T47D (cell line): ENCODE measurements at regions not wholly inside any gene's neighbourhood (a gene's known extent, or its start where the extent isn't known, plus 50 kb on each side); places are given as distances from the start of the nearest gene placed in this dataset.

ENCODE experiments used
- DNase-seq, 2 experiments: peaks; one replicate each; pipeline versions ENCODE4 v3.0.0 to v3.0.0-alpha.2; 2011 to 2012; ENCODE audit warnings: low read depth in 1 of 2, low spot score in 1 of 2
- JUND ChIP-seq: IDR thresholded peaks from 2 replicates; pipeline ENCODE4 v1.6.1; 2012; ENCODE audit warnings: low read depth
- in situ Hi-C: cut with HindIII; loops from 2 replicates; pipeline ENCODE4 v1.10.0; 2016; ENCODE audit warnings: low sequenced_read_pairs, low pct_unique_long_range_greater_than_20kb

DNA sequence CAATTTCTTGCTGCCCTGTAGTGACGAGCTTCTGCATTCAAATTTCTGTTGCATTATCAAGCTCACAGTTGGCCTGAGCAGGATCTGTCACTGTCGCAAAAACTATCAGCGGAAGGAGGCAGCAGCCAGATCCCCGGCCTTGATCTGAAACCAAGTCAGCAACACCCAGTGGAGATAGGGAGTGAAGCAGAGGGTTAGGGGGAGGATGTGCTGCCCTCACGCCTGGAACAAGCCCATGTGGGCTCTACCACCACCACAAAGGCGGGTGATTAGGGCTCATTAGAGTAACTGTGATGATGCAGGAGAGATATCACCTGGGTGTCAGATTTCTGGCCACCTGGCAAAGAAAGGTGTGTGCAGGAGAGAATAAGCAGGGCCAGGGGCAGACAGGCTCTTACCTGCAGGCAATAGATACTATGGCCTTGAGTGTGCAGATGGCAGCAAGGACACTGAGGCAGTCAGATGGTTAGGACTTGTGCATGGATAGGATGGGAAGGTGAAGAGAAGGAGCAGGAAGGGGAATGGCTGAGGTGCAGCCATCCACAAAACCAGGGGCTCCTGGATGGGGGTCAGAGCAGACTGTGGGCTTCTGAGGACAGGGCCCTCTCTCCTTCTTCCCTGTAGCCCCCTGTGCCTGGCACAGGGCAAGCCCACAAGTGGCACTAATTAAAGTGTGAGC is 417.3 kb downstream of the RPS24 start:
- no peak for TF ChIP-seq JUND
- in situ Hi-C loops = no loop called here
- DNase-seq = no peak

DNA sequence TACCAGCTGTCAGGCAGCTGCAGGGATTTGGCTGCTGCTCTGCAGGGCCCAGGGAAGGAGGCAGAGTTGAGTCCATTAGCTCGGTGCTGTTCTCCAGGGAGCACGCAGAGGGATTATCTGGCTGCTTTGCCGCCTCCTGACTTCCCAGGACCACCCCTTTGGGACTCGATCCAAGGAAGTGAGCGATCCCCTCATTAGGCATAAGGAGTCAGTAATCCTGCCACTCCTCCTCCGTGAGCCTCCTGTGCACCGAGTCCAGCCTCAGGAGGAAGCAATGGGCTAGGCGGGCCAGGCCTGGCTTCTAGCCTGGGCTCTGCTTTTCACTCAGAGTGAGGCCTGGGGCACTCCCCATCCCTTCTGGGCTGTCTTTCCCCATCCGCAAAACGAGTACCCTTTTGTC is 417.9 kb downstream of the RPS24 start:
- DNase-seq = no peak
- in situ Hi-C loops = no loop called here
- no peak for TF ChIP-seq JUND

DNA sequence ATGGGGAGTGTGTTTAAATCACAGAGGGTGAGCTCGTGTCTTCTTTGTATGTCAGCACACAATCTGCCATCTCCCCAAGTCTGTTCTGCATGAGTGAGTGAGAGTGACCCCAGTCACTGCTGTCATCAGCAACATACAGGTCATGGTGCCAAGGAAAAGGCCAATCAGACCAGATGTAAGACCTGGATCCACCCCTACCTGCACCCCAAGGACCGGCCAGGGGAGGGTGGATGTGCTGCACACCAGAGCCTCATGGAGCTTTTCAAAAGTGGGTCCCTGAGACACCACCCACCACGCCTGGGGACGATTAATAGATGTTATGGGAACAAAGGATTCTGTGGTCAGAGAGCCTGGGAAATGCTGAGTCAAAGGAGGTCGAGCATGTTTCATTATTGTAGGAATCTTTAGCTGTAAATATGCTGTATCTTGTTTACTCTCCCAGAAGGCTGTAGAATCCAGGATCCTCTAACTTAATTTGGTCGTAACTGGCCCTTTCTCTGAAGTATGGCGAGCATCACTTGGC is 420.5 kb downstream of the RPS24 start:
- TF ChIP-seq JUND = no peak
- in situ Hi-C loops = no loop called here
- no peak for DNase-seq

DNA sequence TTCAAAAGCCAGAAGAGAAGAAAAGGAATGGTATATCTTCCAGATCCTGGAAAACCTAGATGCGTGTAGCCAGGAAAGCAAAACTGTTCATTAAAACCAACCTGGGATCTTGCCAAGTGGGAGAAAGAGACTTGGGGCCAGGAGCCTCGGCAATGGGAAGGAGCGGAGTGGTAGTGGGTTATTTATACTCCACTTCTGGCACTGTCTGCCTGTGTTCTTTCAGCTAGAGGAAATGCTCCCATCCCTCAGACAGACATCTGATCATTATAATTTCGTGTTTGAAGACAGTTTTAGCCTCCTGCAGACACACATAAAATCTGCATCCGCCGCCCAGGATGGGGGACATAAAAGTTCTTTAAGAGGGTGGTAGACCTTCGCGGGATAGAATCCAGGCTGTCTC is 421.6 kb downstream of the RPS24 start:
- TF ChIP-seq JUND = no peak
- no peak for DNase-seq
- in situ Hi-C loops = no loop called here

DNA sequence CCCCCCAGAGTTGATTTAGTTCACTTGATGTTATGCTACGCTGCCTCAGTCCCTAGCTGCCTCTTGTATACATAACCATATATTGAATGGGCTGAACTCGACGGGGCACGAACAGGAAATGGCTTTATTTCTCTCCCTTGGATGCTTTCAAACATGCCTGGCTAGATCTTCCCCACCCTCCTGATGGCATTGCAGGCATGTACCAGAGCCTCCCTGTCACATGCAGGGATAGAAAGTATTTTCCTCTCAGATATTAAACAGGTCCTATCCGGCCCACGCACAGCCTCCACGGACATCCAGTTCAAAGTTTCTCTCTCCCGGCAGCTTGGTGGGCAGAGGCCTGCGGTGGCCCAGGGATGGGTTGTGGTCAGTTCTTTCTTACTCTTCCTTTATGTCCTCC is 422.1 kb downstream of the RPS24 start:
- in situ Hi-C loops = no loop called here
- no peak for DNase-seq
- TF ChIP-seq JUND = no peak

DNA sequence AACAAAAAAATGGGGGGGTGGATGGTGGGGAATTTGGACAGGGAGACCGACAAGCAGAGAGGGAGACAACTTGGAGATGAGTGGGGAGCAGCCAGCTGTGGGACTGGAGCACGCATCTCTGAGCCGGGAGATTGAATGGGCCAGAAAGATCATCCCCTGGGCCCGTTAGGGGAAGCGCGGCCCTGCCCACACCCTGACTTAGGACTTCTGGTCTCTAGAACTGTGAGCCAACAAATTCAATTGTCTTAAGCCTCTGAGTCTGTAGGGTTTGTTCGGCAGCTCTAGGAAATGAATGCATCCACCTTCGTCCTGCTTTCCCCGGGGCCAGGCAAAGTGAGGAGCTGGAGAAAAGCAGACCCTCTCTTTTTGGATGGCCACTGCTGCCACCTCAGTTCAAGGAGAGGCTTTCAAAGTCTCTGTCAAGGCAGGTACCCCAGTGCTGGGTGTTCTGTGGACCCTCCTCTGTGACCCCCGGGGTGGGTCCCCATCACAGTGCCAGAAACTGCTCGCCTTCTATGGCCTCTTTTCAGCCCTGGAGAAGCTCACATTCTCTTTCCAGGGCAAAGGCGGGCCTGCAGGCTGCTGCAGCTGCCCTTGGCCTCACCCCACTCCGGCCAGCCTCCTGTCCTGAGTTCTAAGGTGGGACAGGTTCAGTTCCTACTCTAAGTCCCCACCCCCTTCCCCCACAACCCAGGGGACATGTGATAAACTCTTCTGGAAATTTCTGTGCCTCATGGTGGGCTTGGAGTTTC is 423.2 kb downstream of the RPS24 start:
- TF ChIP-seq JUND = no peak
- in situ Hi-C loops = no loop called here
- no peak for DNase-seq

DNA sequence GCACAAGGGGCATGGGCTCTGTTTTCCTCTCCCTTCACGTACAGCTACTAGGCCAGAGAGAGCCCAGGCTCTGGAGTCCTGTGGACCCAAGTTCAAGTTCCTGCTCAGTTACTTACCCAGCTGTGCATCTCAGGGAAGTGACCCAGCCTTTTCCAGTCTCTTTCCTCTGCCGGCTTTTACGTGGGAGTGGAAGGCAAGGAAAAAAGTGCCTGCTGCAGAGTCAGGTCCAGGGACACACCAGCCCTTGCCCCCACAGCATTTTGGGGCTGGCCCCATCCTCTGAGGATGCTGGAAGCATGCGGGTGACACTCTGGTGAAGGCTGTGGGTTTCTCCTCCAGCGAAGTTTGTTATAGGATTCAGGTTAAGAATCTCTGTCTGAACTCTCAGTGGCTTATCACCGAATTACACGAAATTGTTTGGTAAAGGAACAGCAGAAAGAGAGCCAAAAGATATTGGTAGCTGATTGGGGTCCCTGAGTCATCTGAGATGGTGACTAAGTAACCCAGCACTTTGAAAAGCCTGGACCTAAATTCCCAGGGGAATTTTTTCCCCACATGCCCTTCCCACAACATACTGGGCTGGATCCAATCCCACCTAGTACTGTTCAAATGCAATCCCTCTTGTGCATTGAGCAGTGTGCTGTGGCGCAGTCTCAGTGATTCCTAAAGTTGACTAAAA is 424.3 kb downstream of the RPS24 start:
- TF ChIP-seq JUND = no peak
- no peak for DNase-seq
- in situ Hi-C loops = no loop called here

DNA sequence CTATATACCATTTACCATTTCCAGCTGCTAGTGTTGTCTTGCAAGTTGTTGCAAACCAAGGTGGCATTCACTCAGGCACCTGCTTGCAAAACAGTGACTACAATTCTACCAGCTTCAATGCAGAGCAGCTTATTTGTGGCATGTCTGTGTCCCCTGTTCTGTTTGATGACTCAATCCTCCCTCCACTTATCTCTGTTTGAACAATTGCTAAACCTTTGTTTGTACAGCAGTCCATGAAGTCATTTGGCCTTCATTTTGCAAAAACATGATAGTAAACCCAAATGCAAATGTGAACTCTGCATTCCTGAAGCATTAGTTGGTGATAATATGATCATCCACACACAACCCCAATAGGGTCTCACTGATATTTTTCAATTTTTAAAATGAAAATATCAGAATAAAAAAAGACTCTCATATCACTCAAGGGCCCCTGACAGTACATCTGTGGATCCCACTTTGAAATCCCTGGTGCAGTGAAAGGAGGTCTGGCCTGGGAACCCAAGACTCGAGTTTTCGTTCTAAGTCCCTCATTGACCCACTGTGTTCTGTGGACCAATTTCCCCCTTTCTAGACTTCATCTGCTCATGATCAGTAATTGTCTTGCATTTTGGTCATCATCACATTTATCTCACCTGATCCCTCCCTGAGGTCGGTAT is 425.4 kb downstream of the RPS24 start:
- no peak for DNase-seq
- in situ Hi-C loops = no loop called here
- TF ChIP-seq JUND = no peak

DNA sequence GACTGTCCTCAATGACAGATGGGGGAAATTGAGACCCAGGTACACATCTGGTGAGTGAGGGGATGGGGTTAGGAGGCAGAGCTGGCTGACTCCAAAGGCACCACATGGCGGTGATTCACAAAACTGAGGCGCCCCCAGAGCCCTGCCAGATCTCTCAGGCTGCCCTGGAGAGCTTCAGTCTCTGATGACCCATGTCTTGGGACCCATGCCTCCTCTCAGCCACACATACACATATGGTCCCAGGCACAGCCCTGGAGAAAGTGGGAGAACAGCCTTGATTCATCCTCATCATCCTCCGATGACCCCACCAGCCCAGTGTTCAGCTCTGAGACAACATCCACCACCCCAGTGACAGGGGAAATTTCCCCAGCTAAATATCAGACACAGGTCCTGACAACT is 426.0 kb downstream of the RPS24 start:
- no peak for TF ChIP-seq JUND
- no peak for DNase-seq
- in situ Hi-C loops = no loop called here

DNA sequence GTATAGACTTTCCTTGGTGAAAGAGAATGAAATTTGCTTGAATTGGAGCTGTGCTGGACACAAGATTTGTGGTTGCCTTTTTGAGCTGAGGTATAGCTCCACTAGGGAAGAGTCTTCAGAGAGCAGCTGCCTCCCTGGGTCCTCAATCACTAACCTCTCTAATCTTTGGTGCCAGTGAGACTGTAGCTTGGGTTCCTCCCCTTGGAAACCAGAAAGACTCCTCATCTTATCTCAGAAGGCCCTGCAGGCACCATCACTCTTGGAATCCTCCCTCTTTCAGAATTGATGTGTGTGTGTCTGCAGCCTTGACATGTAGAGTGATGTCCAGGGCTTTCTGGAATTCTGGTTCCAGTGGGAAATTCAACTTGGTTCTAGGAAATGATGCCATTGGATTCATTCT is 426.5 kb downstream of the RPS24 start:
- in situ Hi-C loops = no loop called here
- no peak for DNase-seq
- no peak for TF ChIP-seq JUND

DNA sequence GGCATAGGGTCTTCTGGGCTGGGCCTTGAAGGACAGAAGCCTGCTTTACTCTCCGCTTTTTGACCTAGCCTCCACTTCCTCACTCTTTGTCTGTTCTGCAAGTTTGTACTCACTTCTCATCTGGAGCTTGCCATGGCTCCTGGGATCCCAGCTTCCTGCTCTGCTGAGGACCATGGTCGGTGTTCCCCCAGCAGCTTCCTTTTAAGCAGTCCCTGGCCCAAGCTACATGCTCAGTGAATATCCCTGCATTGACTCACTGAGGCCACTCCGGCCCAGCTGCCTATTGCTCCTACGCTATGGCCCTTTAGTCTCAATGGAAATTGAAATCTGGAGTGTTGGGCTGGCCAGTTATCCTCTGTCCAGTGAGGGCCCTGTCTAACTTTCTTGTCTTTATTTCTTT is 427.7 kb downstream of the RPS24 start:
- DNase-seq = no peak
- in situ Hi-C loops = no loop called here
- no peak for TF ChIP-seq JUND

DNA sequence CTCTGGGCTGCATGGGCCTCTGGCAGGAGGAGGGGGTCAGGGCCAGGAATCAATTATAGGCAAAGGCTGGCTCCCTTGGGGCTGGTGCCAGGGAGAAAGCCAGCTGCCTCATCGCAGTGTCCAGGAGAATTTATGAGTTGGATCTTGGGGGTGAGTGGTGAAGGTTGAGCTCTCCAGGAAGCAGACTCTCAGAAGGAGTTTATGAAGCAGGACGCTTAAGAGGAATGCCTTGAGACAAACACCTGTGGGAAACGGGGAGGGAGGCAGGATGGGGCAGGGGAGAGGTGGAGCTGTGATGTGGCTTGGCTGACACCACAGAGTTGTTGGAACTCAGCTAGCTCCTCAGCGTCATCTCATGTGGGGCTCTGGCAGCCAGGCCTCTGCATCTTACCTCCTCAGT is 428.5 kb downstream of the RPS24 start:
- in situ Hi-C loops = no loop called here
- no peak for TF ChIP-seq JUND

More for the DNA sequence above, 428.5 kb downstream of the RPS24 start:
- no peak for DNase-seq
